ENCODE measurements at regions not wholly inside any gene's neighbourhood (a gene's known extent, or its start where the extent isn't known, plus 50 kb on each side); places are given as distances from the start of the nearest gene placed in this dataset.

GRCh38 chr13:37349916-37350315 lies 244.5 kb upstream of the CSNK1A1L start:
- TF ChIP-seq CTCF (IDR thresholded peaks at IDR 0.05; ENCODE audit: low read length) (no peak), EZH2 (IDR thresholded peaks at IDR 0.05; ENCODE audit: borderline replicate concordance, low read length) (no peak)
